Smooth muscle cell (in vitro differentiated cells): ENCODE measurements at regions not wholly inside any gene's neighbourhood (a gene's known extent, or its start where the extent isn't known, plus 50 kb on each side); places are given as distances from the start of the nearest gene placed in this dataset.

Source experiments
- DNase-seq: peaks from one replicate; lab custom pipeline; 2025; ENCODE audit not compliant: unreplicated experiment; lab: John Stamatoyannopoulos, UW
- H2AFZ ChIP-seq: fragments of 200-600 bp; sonication (generic); 2 replicates; pipeline ENCODE4 v1.6.0; 2016; ENCODE audit warnings: antibody characterized with exemption, low read depth, mild to moderate bottlenecking
- H3F3A ChIP-seq: fragments of 200-600 bp; sonication (generic); 2 replicates; pipeline ENCODE4 v1.6.0; 2017; ENCODE audit warnings: antibody characterized with exemption, low read depth
- H3K27ac ChIP-seq: fragments of 200-600 bp; sonication (generic); 2 replicates; pipeline ENCODE4 v1.5.1; 2016; ENCODE audit warnings: low read depth, mild to moderate bottlenecking
- H3K27me3 ChIP-seq: fragments of 200-600 bp; sonication (generic); 2 replicates; pipeline ENCODE4 v1.6.1; 2016; ENCODE audit warnings: low read depth, mild to moderate bottlenecking
- H3K36me3 ChIP-seq: fragments of 200-600 bp; sonication (generic); 2 replicates; pipeline ENCODE4 v1.5.1; 2016; ENCODE audit warnings: low read depth
- H3K4me1 ChIP-seq: fragments of 200-600 bp; sonication (generic); 2 replicates; pipeline ENCODE4 v1.5.1; 2016; ENCODE audit warnings: low read depth
- H3K4me2 ChIP-seq: fragments of 200-600 bp; sonication (generic); 2 replicates; pipeline ENCODE4 v1.6.0; 2016; ENCODE audit warnings: mild to moderate bottlenecking
- H3K4me3 ChIP-seq: fragments of 200-600 bp; sonication (generic); 2 replicates; pipeline ENCODE4 v1.5.1; 2016; ENCODE audit warnings: mild to moderate bottlenecking
- H3K79me2 ChIP-seq: fragments of 200-600 bp; sonication (generic); 2 replicates; pipeline ENCODE4 v1.6.0; 2016; ENCODE audit warnings: low read depth, mild to moderate bottlenecking
- H3K9ac ChIP-seq: fragments of 200-600 bp; sonication (generic); 2 replicates; pipeline ENCODE4 v1.6.0; 2016; ENCODE audit warnings: low read depth
- H3K9me3 ChIP-seq: fragments of 200-600 bp; sonication (generic); replicated peaks from 2 replicates; pipeline ENCODE4 v1.5.1; 2016; ENCODE audit warnings: low read depth
- H4K20me1 ChIP-seq: fragments of 200-600 bp; sonication (generic); 2 replicates; pipeline ENCODE4 v1.6.0; 2016; ENCODE audit warnings: low read depth
- WGBS: methylation state at CpG from one replicate; pipeline ENCODE4 v1.1.7; 2016; ENCODE audit warnings: low lambda C conversion rate; 5-methylcytosine and 5-hydroxymethylcytosine counted together
- TF ChIP-seq, protein P1 (sequence below): fragments of 200-600 bp; sonication (generic); IDR thresholded peaks from 2 replicates; pipeline ENCODE4 v1.5.1; 2017; ENCODE audit warnings: borderline replicate concordance, mild to moderate bottlenecking, antibody characterized with exemption; ENCODE audit not compliant: insufficient read depth, poor library complexity, severe bottlenecking

DNA sequence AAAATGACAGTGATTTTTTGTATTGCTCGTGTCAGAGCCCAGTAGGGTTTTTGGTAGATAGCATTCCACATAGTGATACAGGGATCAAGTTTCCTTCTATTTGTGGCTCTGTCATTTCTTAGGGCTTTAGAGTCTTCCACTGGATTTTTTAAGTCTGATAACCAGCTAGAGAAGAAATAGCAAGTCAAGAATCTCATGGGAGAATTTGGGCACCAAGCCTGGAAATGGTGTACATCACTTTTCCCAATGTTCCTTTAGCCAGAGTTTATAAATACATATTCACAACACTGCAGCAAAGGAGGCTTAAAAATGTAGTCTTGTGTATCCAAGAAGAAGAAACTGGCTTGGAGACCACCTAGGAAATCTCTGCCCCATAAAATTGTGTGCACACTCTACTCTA lies 647.1 kb upstream of the KLF4 start:
- Histone ChIP-seq H4K20me1 (no peaks in the 10 kb centered on the region), H3K27me3 (no peaks in the 10 kb centered on the region), H3K4me1 (peaks cover under 1% of the 10 kb centered on the region), H3K9me3 (no peaks in the 10 kb centered on the region), H2AFZ (no peak overlapping the region), H3K27ac (no peak overlapping the region), H3K36me3 (no peaks in the 10 kb centered on the region), H3F3A (no peaks in the 10 kb centered on the region), H3K79me2 (no peaks in the 10 kb centered on the region), H3K4me3 (no peak overlapping the region), H3K9ac (no peak overlapping the region), H3K4me2 (no peak overlapping the region)
- TF ChIP-seq, protein P1, sequence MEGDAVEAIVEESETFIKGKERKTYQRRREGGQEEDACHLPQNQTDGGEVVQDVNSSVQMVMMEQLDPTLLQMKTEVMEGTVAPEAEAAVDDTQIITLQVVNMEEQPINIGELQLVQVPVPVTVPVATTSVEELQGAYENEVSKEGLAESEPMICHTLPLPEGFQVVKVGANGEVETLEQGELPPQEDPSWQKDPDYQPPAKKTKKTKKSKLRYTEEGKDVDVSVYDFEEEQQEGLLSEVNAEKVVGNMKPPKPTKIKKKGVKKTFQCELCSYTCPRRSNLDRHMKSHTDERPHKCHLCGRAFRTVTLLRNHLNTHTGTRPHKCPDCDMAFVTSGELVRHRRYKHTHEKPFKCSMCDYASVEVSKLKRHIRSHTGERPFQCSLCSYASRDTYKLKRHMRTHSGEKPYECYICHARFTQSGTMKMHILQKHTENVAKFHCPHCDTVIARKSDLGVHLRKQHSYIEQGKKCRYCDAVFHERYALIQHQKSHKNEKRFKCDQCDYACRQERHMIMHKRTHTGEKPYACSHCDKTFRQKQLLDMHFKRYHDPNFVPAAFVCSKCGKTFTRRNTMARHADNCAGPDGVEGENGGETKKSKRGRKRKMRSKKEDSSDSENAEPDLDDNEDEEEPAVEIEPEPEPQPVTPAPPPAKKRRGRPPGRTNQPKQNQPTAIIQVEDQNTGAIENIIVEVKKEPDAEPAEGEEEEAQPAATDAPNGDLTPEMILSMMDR, result no peak
- 58% methylated on average over 1 of the region's 1 CpG for WGBS
- DNase-seq, result no peak

DNA sequence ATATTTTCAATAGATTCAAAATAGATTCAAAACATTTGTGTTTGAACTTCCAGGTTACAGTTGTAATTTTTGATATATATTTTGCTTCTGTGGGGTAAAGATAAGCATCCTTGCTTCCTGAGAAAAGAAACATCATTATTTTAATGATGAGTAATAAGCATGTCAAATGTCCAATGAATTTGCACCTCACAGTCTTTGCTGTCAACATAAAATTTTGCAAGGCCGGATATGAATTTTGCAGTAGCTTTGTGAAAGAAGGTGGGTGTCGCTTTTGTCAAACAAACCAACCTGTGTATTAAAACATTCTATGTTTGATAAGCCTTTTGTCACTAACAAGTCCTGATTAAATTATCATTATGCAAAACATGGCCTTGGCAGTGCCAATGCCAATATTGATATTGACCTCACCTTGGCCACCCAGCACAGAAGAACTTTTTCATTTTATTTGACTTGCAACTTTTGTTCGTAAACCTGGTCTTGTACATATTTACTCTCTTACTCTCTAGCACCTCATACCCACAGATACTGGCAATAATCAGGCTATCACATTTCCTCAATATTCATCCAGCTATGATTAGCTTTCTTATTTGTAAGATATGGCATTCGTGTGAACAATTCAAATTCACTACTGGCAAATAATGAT lies 645.0 kb upstream of the KLF4 start:
- H3K4me3 ChIP-seq, result no peak overlapping the region
- H3K9ac ChIP-seq, result no peak overlapping the region
- no peaks in the 10 kb centered on the region for H3K27me3 ChIP-seq
- no peaks in the 10 kb centered on the region for H3K4me1 ChIP-seq
- no peak overlapping the region for H3K27ac ChIP-seq
- TF ChIP-seq, protein P1, result no peak
- no peaks in the 10 kb centered on the region for H4K20me1 ChIP-seq
- no peaks in the 10 kb centered on the region for H3K9me3 ChIP-seq
- no peaks in the 10 kb centered on the region for H3K36me3 ChIP-seq
- 91% methylated on average over 4 of the region's 4 CpGs for WGBS
- no peak overlapping the region for H3K4me2 ChIP-seq
- H3K79me2 ChIP-seq, result no peaks in the 10 kb centered on the region
- no peaks in the 10 kb centered on the region for H3F3A ChIP-seq
- no peak overlapping the region for H2AFZ ChIP-seq
- no peak for DNase-seq

DNA sequence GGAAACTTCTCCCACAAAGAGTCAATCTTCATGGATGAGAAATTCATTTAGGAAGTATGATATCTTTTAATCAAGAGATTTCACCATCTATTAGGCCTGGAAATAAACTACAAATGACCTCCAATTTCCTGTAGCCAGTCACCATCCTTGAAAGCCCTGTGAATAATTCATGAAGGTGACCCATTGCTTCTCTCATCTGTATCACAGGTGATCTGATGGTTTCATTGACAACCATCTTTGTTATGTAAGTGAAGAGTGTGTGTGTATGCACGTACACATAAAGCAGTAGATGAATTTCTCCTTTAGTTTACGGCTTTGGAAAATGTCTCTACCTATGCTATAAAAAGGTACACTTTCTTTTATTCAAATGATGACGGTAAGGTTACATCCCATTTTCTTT lies 644.1 kb upstream of the KLF4 start:
- H3K4me1 ChIP-seq, result no peaks in the 10 kb centered on the region
- TF ChIP-seq, protein P1, result no peak
- H3K4me2 ChIP-seq, result no peak overlapping the region
- no peak overlapping the region for H3K9ac ChIP-seq
- H3K4me3 ChIP-seq, result no peak overlapping the region
- no peak for DNase-seq
- 75% methylated on average over 3 of the region's 3 CpGs for WGBS
- H4K20me1 ChIP-seq, result no peaks in the 10 kb centered on the region
- H3K27ac ChIP-seq, result no peak overlapping the region
- H3F3A ChIP-seq, result no peaks in the 10 kb centered on the region
- no peak overlapping the region for H2AFZ ChIP-seq
- H3K79me2 ChIP-seq, result no peaks in the 10 kb centered on the region
- no peaks in the 10 kb centered on the region for H3K36me3 ChIP-seq
- H3K9me3 ChIP-seq, result no peaks in the 10 kb centered on the region
- H3K27me3 ChIP-seq, result no peaks in the 10 kb centered on the region

DNA sequence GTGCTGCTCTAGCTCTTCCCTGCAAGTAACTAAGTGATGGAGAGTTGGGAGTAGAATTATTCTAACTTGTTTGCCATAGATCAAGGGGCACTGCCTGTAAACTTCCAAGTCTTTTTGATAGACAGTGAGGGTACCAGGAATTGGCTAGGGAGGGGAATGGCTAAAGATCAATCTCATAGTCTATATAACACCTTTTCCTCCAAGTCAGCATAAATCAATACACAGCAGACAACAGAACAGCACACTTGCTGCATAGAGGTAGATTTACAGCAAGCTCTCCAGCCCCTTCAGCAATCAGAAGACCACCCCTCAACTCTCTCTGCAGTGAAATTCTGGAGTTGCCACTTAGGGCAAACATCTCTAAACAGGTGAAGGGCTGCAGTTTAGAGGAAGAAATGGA lies 643.5 kb upstream of the KLF4 start:
- Histone ChIP-seq H3F3A (no peaks in the 10 kb centered on the region), H3K9ac (no peak overlapping the region), H4K20me1 (no peaks in the 10 kb centered on the region), H3K79me2 (no peaks in the 10 kb centered on the region), H3K27ac (no peak overlapping the region), H3K27me3 (no peaks in the 10 kb centered on the region), H3K4me3 (no peak overlapping the region), H3K4me1 (no peaks in the 10 kb centered on the region), H3K4me2 (no peak overlapping the region), H3K36me3 (no peaks in the 10 kb centered on the region), H2AFZ (no peak overlapping the region), H3K9me3 (no peaks in the 10 kb centered on the region)
- no peak for DNase-seq
- TF ChIP-seq, protein P1, result no peak
